SK-N-SH (cell line): ENCODE measurements at regions not wholly inside any gene's neighbourhood (a gene's known extent, or its start where the extent isn't known, plus 50 kb on each side); places are given as distances from the start of the nearest gene placed in this dataset.
A peak's percentile ranks its signal among the peaks of the same experiment; 100 is the strongest.
"Not testable (repeated sequence)": the region's sequence is repeated elsewhere in the genome, so short reads cannot be mapped to it uniquely, and the experiment has no call there.

ENCODE experiments used
- CTCF ChIA-PET: fragments of 300-600, 350-600 bp; formaldehyde crosslinking; extraction: SDS; loops from one replicate; lab custom pipeline; 2021; lab: Yijun Ruan, JAX
- POLR2A ChIA-PET: fragments of 350-600 bp; sonication (Branson Sonifier 250); formaldehyde crosslinking; extraction: SDS; loops from one replicate; lab custom pipeline; 2020; ENCODE audit warnings: antibody characterized with exemption, inconsistent platforms; lab: Yijun Ruan, JAX
- DNase-seq: peaks from one replicate; pipeline ENCODE4 v3.0.0; 2012
- H2AFZ ChIP-seq: fragments of 200-600 bp; sonication (generic); 2 replicates; pipeline ENCODE4 v1.8.1; 2016; ENCODE audit warnings: antibody characterized with exemption, mild to moderate bottlenecking, low read depth
- H3F3A ChIP-seq: fragments of 200-600 bp; sonication (generic); replicated peaks from 2 replicates; pipeline ENCODE3; 2016; ENCODE audit warnings: antibody characterized with exemption, mild to moderate bottlenecking; ENCODE audit not compliant: insufficient read depth
- H3K27ac ChIP-seq, 2 experiments: fragments of 200-500 bp in 1 of 2; fragments of 200-600 bp in 1 of 2; sonication (Bioruptor generic) in 1 of 2; sonication (generic), shearing (Covaris generic) in 1 of 2; 2 replicates each; pipeline versions ENCODE4 v1.5.1 to v1.6.1; 2014 to 2016; ENCODE audit warnings: low read depth in 2 of 2, inconsistent platforms in 1 of 2, low read length in 1 of 2, mild to moderate bottlenecking in 1 of 2, mixed read lengths in 1 of 2
- H3K27me3 ChIP-seq: fragments of 200-600 bp; sonication (generic), shearing (Covaris generic); 2 replicates; pipeline ENCODE4 v1.6.1; 2016; ENCODE audit warnings: mixed run types; ENCODE audit not compliant: insufficient read depth
- H3K36me3 ChIP-seq, 2 experiments: fragments of 200-500 bp in 1 of 2; fragments of 200-600 bp in 1 of 2; sonication (Bioruptor generic) in 1 of 2; sonication (generic) in 1 of 2; replicated peaks in 1 of 2; 2 replicates each; pipeline versions ENCODE3 to v1.5.1; 2014 to 2016; ENCODE audit warnings: low read length in 1 of 2, mild to moderate bottlenecking in 1 of 2; ENCODE audit not compliant: insufficient read depth in 2 of 2, control insufficient read depth in 1 of 2
- H3K4me1 ChIP-seq, 2 experiments: fragments of 200-500 bp in 1 of 2; fragments of 200-600 bp in 1 of 2; sonication (Bioruptor generic) in 1 of 2; sonication (generic), shearing (Covaris generic) in 1 of 2; 2 replicates each; pipeline versions ENCODE4 v1.5.1 to v1.6.1; 2014 to 2016; ENCODE audit warnings: low read depth in 1 of 2, low read length in 1 of 2, mixed run types in 1 of 2; ENCODE audit not compliant: insufficient read depth in 2 of 2, control insufficient read depth in 1 of 2
- H3K4me2 ChIP-seq: fragments of 200-600 bp; sonication (generic), shearing (Covaris generic); 2 replicates; pipeline ENCODE4 v1.6.1; 2017; ENCODE audit warnings: mixed run types
- H3K4me3 ChIP-seq, 2 experiments: fragments of 200-500 bp in 1 of 2; fragments of 200-600 bp in 1 of 2; sonication (Bioruptor generic) in 1 of 2; sonication (generic), shearing (Covaris generic) in 1 of 2; 2 replicates each; pipeline versions ENCODE4 v1.5.1 to v1.8.1; 2014 to 2016; ENCODE audit warnings: low read depth in 2 of 2, inconsistent platforms in 1 of 2, low read length in 1 of 2, mild to moderate bottlenecking in 1 of 2, mixed read lengths in 1 of 2, moderate library complexity in 1 of 2
- H3K79me2 ChIP-seq: fragments of 200-600 bp; sonication (generic); 2 replicates; pipeline ENCODE4 v1.8.1; 2017; ENCODE audit warnings: mild to moderate bottlenecking; ENCODE audit not compliant: insufficient read depth
- H3K9ac ChIP-seq: fragments of 200-600 bp; sonication (generic); 2 replicates; pipeline ENCODE4 v1.6.1; 2017; ENCODE audit warnings: mixed run types
- H3K9me2 ChIP-seq: fragments of 200-600 bp; sonication (generic); 2 replicates; pipeline ENCODE4 v1.6.1; 2017; ENCODE audit warnings: mixed run types
- H3K9me3 ChIP-seq: fragments of 200-600 bp; sonication (generic); 2 replicates; pipeline ENCODE4 v1.6.1; 2017; ENCODE audit warnings: mixed run types, mild to moderate bottlenecking, moderate library complexity
- H4K20me1 ChIP-seq: fragments of 200-600 bp; sonication (generic); 2 replicates; pipeline ENCODE4 v1.6.1; 2017; ENCODE audit warnings: mild to moderate bottlenecking, mixed run types; ENCODE audit not compliant: insufficient read depth
- GATA2 ChIP-seq: sonication (generic); formaldehyde crosslinking; IDR thresholded peaks from 2 replicates; pipeline ENCODE4 v1.5.0; 2020; ENCODE audit warnings: mild to moderate bottlenecking, missing genetic modification reagents
- NFIC ChIP-seq: IDR thresholded peaks from 2 replicates; pipeline ENCODE4 v1.4.0; 2012; ENCODE audit warnings: borderline replicate concordance
- RFX5 ChIP-seq: IDR thresholded peaks from 2 replicates; pipeline ENCODE4 v1.6.1; 2012; ENCODE audit warnings: mild to moderate bottlenecking, improper control_type of control experiment, low read length
- SMC3 ChIP-seq: IDR thresholded peaks from 2 replicates; pipeline ENCODE4 v1.6.1; 2012; ENCODE audit warnings: low read depth, low read length, improper control_type of control experiment
- TAF1 ChIP-seq: IDR thresholded peaks from 2 replicates; pipeline ENCODE4 v1.6.1; 2012; ENCODE audit warnings: low read depth, mild to moderate bottlenecking, low read length, moderate library complexity, borderline replicate concordance
- WGBS: methylation state at CpG from one replicate; pipeline ENCODE4 v1.1.6; 2017; ENCODE audit warnings: low lambda C conversion rate; 5-methylcytosine and 5-hydroxymethylcytosine counted together
- TF ChIP-seq, protein P1 (sequence below): IDR thresholded peaks from 2 replicates; pipeline ENCODE4 v1.4.0; 2012; ENCODE audit warnings: low read depth, borderline replicate concordance
- TF ChIP-seq, protein P2 (sequence below): fragments of 200-600 bp; sonication (generic); IDR thresholded peaks from 2 replicates; pipeline ENCODE4 v1.6.1; 2017; ENCODE audit warnings: antibody characterized with exemption, mild to moderate bottlenecking, moderate library complexity

DNA sequence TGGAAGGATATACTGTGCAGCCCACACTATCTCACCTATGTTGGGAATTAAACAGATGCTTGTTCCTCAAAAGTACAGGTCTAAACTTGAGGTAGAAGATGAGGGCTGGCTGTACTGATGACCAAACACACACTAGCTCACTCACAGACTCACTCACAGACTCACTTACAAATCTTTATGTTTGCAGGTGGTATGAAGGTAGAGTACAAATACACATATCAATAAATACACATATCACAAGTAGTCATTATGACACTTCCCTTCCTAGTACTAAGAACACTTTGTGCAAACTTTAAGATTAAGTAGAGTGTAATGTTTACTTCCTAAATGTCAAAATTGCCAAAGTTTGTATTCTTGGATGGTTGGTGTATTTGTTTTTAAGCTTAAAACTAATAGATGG is 155.4 kb upstream of the KCNQ5 start (continued):
- no peak for TF ChIP-seq TAF1
- TF ChIP-seq, protein P1, sequence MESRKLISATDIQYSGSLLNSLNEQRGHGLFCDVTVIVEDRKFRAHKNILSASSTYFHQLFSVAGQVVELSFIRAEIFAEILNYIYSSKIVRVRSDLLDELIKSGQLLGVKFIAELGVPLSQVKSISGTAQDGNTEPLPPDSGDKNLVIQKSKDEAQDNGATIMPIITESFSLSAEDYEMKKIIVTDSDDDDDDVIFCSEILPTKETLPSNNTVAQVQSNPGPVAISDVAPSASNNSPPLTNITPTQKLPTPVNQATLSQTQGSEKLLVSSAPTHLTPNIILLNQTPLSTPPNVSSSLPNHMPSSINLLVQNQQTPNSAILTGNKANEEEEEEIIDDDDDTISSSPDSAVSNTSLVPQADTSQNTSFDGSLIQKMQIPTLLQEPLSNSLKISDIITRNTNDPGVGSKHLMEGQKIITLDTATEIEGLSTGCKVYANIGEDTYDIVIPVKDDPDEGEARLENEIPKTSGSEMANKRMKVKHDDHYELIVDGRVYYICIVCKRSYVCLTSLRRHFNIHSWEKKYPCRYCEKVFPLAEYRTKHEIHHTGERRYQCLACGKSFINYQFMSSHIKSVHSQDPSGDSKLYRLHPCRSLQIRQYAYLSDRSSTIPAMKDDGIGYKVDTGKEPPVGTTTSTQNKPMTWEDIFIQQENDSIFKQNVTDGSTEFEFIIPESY, result no peak
- no peak for TF ChIP-seq RFX5
- no peak for TF ChIP-seq GATA2 (CRISPR knock-in tag)
- TF ChIP-seq, protein P2, sequence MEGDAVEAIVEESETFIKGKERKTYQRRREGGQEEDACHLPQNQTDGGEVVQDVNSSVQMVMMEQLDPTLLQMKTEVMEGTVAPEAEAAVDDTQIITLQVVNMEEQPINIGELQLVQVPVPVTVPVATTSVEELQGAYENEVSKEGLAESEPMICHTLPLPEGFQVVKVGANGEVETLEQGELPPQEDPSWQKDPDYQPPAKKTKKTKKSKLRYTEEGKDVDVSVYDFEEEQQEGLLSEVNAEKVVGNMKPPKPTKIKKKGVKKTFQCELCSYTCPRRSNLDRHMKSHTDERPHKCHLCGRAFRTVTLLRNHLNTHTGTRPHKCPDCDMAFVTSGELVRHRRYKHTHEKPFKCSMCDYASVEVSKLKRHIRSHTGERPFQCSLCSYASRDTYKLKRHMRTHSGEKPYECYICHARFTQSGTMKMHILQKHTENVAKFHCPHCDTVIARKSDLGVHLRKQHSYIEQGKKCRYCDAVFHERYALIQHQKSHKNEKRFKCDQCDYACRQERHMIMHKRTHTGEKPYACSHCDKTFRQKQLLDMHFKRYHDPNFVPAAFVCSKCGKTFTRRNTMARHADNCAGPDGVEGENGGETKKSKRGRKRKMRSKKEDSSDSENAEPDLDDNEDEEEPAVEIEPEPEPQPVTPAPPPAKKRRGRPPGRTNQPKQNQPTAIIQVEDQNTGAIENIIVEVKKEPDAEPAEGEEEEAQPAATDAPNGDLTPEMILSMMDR, result no peak

DNA sequence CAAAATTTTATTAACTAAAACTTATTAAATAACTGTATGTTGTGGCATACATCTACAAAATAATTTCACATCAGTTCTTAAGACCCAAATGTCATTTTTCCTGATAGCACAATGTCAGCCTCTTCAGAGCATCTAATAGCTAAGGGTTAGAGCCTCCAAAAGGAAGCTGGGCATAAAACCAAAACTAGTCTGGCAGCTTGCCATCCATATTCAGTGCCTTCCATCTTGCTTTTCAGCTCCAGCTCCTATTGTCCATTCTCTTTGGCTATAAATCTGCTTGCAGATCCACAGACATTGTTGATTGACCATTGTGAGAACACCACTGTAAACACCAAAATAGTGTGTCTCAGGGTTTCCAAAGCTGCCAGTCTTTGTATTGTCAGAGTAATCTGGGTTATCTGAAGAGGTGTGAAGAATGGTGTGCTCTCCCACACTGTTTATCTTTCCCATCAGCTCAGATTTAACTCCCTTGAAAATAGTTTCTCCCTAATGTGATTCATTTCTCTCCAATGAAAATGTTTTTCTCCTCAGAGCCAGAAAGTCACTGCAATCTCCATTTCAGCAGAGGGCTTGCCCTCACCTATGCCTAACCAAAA is 154.8 kb upstream of the KCNQ5 start:
- H3K4me1 ChIP-seq, result peaks cover 0 to 14% of the 10 kb centered on the region in 2 experiments; a peak in 2 of 4 replicates
- POLR2A ChIA-PET, result no interaction called here
- TF ChIP-seq NFIC, result 0 out of 2 replicates have a peak, but pooled peaks have one; percentile 13
- TF ChIP-seq TAF1, result no peak
- TF ChIP-seq SMC3, result no peak
- TF ChIP-seq, all 33 proteins: peak for 1
- Histone ChIP-seq H3F3A (no peaks in the 10 kb centered on the region), H2AFZ (no peak overlapping the region), H3K9me2 (no peaks in the 10 kb centered on the region), H3K9me3 (no peaks in the 10 kb centered on the region), H3K79me2 (no peaks in the 10 kb centered on the region), H4K20me1 (no peaks in the 10 kb centered on the region), H3K27me3 (no peaks in the 10 kb centered on the region), H3K4me2 (no peak overlapping the region), H3K27ac (no peak overlapping the region), H3K36me3 (no peaks in the 10 kb centered on the region), H3K4me3 (no peak overlapping the region), H3K9ac (no peak overlapping the region)
- DNase-seq, result no peak
- CTCF ChIA-PET, result interaction anchor here (0.6 to 0.9 kb wide), 3 partner anchors 11 to 376 kb away, joined by 3 to 5 read pairs (median 3); no protein-coding TSS in a partner anchor

DNA sequence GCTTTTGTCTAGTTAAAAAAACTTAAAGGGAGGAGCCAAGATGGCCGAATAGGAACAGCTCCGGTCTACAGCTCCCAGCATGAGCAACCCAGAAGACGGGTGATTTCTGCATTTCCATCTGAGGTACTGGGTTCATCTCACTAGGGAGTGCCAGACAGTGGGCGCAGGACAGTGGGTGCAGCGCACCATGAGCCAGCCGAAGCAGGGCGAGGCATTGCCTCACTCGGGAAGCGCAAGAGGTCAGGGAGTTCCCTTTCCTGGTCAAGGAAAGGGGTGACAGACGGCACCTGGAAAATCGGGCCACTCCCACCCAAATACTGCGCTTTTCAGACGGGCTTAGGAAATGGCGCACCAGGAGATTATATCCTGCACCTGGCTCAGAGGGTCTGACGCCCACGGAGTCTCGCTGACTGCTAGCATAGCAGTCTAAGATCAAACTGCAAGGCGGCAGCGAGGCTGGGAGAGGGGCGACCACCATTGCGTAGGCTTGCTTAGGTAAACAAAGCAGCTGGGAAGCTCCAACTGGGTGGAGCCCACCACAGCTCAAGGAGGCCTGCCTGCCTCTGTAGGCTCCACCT is 152.4 kb upstream of the KCNQ5 start:
- CTCF ChIA-PET, H3K27me3 ChIP-seq, H3K9me2 ChIP-seq, H3K9me3 ChIP-seq, H3F3A ChIP-seq, H4K20me1 ChIP-seq, H3K27ac ChIP-seq, H3K9ac ChIP-seq, DNase-seq, H2AFZ ChIP-seq, H3K4me2 ChIP-seq, POLR2A ChIA-PET, H3K79me2 ChIP-seq, H3K36me3 ChIP-seq, H3K4me3 ChIP-seq: not testable (repeated sequence)
- WGBS, result 82% methylated on average over 21 of the region's 21 CpGs
- H3K4me1 ChIP-seq, result peaks cover 0 to 14% of the 10 kb centered on the region in 2 experiments; a peak in 2 of 4 replicates
